ENCODE measurements at regions not wholly inside any gene's neighbourhood (a gene's known extent, or its start where the extent isn't known, plus 50 kb on each side); places are given as distances from the start of the nearest gene placed in this dataset. TPM values are rescaled to one million over a fixed set of nuclear protein-coding genes. Genes with fewer than 3 reads are reported as not detected.

DNA sequence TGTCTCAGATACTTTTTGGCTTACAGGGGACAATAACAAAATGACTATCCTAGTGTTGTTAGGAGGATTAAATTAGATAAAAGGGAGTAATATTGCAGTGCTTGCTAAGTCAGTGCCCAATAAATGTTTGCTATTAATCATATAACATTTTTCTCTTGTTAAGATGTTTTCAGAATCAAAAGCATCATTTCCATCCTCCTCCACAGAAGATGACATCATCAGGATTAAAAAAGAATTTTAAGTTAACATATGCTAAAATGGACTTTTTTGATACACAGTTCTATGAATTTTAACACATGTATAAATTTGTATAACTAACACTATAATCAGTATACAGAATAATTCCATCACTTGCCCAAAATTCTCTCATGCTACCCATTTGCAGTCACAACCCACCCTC lies 492.6 kb downstream of the GRIN2A start (continued):
- no peak for TF ChIP-seq REST (IDR thresholded peaks at IDR 0.05; ENCODE audit: unreplicated experiment)
- TF ChIP-seq POLR2AphosphoS5 (IDR thresholded peaks at IDR 0.05; ENCODE audit: low read depth): no peak
- TF ChIP-seq, protein P1, sequence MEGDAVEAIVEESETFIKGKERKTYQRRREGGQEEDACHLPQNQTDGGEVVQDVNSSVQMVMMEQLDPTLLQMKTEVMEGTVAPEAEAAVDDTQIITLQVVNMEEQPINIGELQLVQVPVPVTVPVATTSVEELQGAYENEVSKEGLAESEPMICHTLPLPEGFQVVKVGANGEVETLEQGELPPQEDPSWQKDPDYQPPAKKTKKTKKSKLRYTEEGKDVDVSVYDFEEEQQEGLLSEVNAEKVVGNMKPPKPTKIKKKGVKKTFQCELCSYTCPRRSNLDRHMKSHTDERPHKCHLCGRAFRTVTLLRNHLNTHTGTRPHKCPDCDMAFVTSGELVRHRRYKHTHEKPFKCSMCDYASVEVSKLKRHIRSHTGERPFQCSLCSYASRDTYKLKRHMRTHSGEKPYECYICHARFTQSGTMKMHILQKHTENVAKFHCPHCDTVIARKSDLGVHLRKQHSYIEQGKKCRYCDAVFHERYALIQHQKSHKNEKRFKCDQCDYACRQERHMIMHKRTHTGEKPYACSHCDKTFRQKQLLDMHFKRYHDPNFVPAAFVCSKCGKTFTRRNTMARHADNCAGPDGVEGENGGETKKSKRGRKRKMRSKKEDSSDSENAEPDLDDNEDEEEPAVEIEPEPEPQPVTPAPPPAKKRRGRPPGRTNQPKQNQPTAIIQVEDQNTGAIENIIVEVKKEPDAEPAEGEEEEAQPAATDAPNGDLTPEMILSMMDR (conservative IDR thresholded peaks at IDR 0.05; ENCODE audit: low read depth in 2 of 2): no peak
- TF ChIP-seq EZH2phosphoT487 (IDR thresholded peaks at IDR 0.05; ENCODE audit: unreplicated experiment): no peak
- TF ChIP-seq, protein P2, sequence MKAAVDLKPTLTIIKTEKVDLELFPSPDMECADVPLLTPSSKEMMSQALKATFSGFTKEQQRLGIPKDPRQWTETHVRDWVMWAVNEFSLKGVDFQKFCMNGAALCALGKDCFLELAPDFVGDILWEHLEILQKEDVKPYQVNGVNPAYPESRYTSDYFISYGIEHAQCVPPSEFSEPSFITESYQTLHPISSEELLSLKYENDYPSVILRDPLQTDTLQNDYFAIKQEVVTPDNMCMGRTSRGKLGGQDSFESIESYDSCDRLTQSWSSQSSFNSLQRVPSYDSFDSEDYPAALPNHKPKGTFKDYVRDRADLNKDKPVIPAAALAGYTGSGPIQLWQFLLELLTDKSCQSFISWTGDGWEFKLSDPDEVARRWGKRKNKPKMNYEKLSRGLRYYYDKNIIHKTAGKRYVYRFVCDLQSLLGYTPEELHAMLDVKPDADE (IDR thresholded peaks at IDR 0.05): no peak
- no peak for TF ChIP-seq ZNF331 (CRISPR knock-in tag; IDR thresholded peaks at IDR 0.05; ENCODE audit: low read depth)

DNA sequence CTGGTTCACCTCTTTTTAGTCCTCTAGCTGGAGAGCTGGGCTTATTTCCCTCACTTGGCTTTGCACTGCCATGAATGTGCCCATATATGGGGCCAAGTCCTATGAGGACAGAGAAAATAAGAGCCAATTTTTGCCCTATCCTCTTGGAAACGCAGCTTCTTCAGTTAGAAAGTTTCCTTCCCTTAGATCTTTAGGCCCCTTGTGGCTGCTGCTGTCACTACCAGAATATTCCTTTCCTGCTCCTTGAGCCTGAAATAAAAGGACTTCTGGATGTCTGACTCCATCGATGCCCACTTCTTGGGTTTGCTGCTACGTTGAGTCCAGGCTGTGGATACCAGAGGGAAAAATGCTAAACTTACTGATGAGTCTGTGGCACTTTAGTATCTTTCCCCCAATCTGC lies 487.1 kb downstream of the GRIN2A start:
- DNase-seq (ENCODE audit: low spot score) (peak; percentile 65), ATAC-seq (peak; percentile 47; the same call in 2 of the 3 replicates)
- Histone ChIP-seq H4K20me1 (replicated peaks; ENCODE audit: insufficient read depth) (no peaks in the 10 kb centered on the region), H3K79me2 (replicated peaks; ENCODE audit: insufficient read depth) (no peaks in the 10 kb centered on the region), H3K4me2 (no peak overlapping the region), H3K27ac (ENCODE audit: low read depth) (no peak overlapping the region), H2AFZ (peak overlapping the region; percentile 11; the same call in 1 of the 2 replicates), H3K27me3 (ENCODE audit: insufficient read depth) (no peaks in the 10 kb centered on the region), H3K4me3 (no peak overlapping the region), H3K4me1 (ENCODE audit: insufficient read depth) (peaks cover 8% of the 10 kb centered on the region), H3K9me2 (ENCODE audit: insufficient read depth) (peaks cover 8% of the 10 kb centered on the region; the same call in 1 of the 2 replicates), H3F3A (replicated peaks; ENCODE audit: low read depth) (no peaks in the 10 kb centered on the region), H3K36me3 (ENCODE audit: insufficient read depth) (no peaks in the 10 kb centered on the region)
- TF ChIP-seq ZNF114 (CRISPR knock-in tag; IDR thresholded peaks at IDR 0.05) (no peak), JUNB (IDR thresholded peaks at IDR 0.05; ENCODE audit: unreplicated experiment) (no peak)
- TF ChIP-seq, protein P2 (IDR thresholded peaks at IDR 0.05): no peak
- TF ChIP-seq, protein P1 (conservative IDR thresholded peaks at IDR 0.05; ENCODE audit: low read depth in 2 of 2): peak in 1 of 2 experiments; percentile 47; a peak in 2 of 4 replicates
- no peaks in the 10 kb centered on the region for H3K27me3 Mint-ChIP-seq (ENCODE audit: insufficient read depth, low read depth, poor library complexity)
- peaks cover 8% of the 10 kb centered on the region for H3K4me1 Mint-ChIP-seq
- H3K27ac Mint-ChIP-seq: no peak overlapping the region
- H3K36me3 Mint-ChIP-seq (ENCODE audit: low read depth): no peaks in the 10 kb centered on the region
- no peak overlapping the region for H3K4me3 Mint-ChIP-seq
- H3K9me3 Mint-ChIP-seq: no peaks in the 10 kb centered on the region

Small RNAs in the stretch of these regions (small RNA-seq; reads per million reads assigned to genes)
- gene RNA5SP403 (ENCODE audit: low replicate concordance): 0.20 reads per million
- not detected for gene RNA5SP404 (ENCODE audit: low replicate concordance)
